ENCODE measurements at regions not wholly inside any gene's neighbourhood (a gene's known extent, or its start where the extent isn't known, plus 50 kb on each side); places are given as distances from the start of the nearest gene placed in this dataset.
"Not testable (repeated sequence)": the region's sequence is repeated elsewhere in the genome, so short reads cannot be mapped to it uniquely, and the experiment has no call there.

DNA sequence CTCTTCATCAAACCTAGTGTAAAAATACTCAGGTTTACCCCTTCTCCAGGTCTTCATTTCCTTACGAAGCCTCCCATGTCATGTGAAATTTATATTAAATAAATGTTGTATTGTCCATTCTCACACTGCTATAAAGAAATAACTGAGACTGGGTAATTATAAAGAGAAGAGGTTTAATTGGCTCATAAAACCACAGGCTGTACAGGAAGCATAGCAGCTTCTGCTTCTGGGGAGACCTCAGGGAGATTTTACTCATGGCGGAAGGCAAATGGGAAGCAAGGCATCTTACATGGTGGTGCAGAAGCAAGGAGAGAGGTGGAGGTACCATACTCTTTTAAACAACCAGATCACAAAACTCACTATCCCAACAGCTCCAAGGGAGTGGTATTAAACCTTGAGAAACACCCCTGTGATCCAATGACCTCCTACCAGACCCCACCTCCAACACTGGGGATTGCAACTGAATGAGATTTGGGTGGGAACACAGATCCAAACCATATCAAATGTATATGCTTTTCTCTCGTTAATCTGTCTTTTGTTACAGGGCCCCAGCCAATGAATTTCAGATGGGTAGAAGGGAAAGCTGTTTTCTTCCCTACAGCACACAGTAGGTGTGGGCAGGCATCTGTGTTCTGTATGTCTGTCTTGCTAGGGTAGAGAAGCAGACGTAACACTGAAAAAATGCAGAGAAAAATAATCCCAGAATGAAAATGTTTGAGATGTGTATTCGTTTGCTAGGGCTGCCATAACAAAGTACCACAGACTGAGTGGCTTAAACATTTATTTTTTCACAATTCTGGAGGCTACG, 88.0 kb upstream of the BTN3A2 start:
- no peak overlapping the region for H3K27ac ChIP-seq
- H3K9me3 ChIP-seq (replicated peaks) = no peaks in the 10 kb centered on the region
- H3K36me3 ChIP-seq = no peaks in the 10 kb centered on the region
- DNase-seq = no peak
- no peaks in the 10 kb centered on the region for H3K27me3 ChIP-seq
- H3K4me3 ChIP-seq = no peak overlapping the region
- no peaks in the 10 kb centered on the region for H3K4me1 ChIP-seq

DNA sequence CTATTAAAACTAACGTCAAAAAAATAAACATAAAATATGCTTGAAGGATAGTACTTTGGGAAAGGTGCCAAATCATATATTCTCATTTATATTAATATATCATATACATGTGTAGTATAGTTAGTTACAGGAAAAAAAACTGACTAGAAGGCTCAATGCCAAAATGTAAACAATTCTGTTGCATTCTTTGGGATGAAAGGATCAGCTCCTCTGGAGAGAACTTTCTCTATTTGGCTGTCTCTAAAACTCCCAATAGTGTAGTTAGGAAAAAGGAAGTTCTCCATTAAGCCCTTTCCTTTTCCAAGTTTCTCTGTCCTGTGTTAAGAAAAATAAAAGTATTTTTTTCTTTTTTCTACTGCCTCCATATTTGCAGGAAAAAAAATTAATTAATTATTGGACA, 86.5 kb upstream of the BTN3A2 start:
- Histone ChIP-seq H3K27ac (no peak overlapping the region), H3K4me3 (no peak overlapping the region), H3K27me3 (no peaks in the 10 kb centered on the region), H3K9me3 (replicated peaks) (no peaks in the 10 kb centered on the region), H3K36me3 (no peaks in the 10 kb centered on the region), H3K4me1 (no peaks in the 10 kb centered on the region)
- no peak for DNase-seq

DNA sequence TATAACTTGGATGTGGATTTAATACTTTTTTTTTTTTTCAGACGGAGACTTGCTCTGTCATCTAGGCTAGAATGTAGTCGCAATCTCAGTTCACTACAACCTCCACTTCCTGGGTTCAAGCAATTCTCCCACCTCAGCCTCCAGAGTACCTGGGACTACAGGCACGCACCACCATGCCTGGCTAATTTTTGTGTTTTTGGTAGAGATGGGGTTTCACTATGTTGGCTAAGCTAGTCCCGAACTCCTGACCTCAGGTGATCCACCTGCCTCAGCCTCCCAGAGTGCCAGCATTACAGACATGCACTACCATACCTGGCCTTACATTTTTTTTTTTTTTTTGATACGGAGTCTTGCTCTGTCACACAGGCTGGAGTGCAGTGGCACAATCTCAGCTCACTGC, 85.6 kb upstream of the BTN3A2 start:
- H3K9me3 ChIP-seq (replicated peaks); H3K4me3 ChIP-seq; H3K36me3 ChIP-seq; H3K27me3 ChIP-seq; H3K4me1 ChIP-seq; DNase-seq; H3K27ac ChIP-seq: not testable (repeated sequence)

DNA sequence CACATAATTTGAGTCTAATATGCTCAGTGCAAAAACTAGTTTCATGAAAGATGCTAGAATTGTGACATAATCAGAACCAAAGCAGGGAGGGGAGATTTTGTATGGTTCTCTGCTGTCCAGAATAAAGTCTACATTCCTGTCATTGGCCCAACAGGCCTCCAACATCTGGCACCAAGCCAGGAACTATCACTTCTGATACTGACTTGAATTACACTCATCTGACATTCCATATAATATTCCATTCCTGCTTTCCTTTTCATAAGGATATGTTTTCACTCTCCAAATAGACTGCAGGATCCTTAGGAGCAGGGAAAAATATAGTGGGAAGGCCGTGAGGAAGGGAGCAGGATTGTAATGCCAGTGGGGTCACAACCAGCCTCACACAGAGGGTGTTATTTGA, 84.6 kb upstream of the BTN3A2 start:
- DNase-seq = peak in 1 of 2 experiments; percentile 13
- Histone ChIP-seq H3K27ac (no peak overlapping the region), H3K27me3 (no peaks in the 10 kb centered on the region), H3K36me3 (no peaks in the 10 kb centered on the region), H3K9me3 (replicated peaks) (no peaks in the 10 kb centered on the region), H3K4me1 (no peaks in the 10 kb centered on the region), H3K4me3 (no peak overlapping the region)

DNA sequence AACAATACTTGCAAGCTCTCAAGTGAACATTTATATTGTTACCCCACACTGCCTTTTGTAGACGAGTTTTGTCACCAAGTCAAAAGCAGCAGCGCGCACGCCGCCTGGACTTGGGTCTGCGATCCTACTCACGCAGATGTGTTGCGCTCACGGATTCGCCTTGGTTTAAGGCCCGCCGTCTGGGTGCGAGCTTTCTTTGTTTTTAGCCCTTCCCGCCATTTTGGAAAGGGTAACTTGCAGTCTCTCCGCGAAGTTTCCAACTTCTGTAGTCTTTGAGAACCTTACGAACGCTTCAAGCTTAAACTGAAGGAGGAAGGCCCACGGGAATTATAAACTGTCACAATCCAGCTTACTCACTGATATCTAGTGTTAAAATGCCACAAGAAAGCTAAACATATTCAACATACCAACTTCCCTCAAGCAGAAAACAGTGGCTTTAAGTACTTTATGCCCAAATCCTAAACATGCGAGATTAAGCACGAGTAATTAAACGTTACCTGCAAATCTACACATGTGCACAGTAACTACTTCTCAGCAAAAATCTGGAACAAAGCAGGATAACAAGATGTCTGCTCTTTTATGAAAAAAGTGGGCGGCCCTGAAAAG, 80.4 kb upstream of the BTN3A2 start:
- peak overlapping the region; percentile 68 for H3K4me3 ChIP-seq
- peak; percentile 33 to 45 for DNase-seq
- no peaks in the 10 kb centered on the region for H3K36me3 ChIP-seq
- H3K4me1 ChIP-seq = no peaks in the 10 kb centered on the region
- no peaks in the 10 kb centered on the region for H3K27me3 ChIP-seq
- H3K27ac ChIP-seq = peak overlapping the region; percentile 89
- H3K9me3 ChIP-seq (replicated peaks) = no peaks in the 10 kb centered on the region; the same call in 1 of the 2 replicates

DNA sequence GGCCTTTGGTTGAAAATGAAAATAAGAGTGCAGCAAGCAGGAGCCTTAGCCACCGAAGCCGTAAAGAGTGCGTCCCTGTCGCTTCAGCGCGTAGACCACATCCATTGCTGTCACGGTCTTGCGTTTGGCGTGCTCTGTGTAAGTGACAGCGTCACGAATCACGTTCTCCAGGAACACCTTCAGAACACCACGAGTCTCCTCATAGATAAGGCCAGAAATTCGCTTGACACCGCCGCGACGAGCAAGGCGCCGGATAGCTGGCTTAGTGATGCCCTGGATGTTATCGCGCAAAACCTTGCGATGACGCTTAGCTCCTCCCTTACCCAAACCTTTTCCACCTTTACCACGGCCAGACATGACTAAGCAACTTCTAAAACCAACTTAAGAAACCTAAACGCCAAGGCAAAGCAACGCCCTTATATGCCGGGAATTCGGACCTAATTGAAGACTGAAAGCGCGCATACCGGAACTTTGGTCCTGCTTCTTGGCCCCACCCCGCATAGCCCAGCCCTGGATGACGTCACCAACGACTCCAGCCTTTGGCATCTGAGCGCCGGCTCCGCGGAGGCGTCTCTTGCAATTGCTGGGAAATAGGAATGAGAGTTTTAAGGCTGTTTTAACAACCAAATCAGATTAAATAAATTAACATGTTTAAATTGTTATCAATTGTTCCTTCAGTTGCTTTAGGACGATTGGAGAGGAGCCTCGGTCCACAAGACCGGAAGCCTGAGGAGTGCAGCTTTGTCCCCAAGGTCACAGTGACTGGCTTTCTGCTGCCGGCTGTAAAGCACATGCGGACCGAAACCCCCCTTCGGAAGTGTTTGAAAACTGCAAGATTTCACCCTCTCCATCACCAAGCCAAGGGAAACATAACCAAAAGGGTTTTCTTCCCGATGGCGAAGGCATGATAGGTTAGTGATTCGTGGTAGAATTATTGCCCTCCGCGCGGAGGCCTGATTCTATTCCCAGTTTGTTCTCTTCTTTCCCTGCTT, 79.6 kb upstream of the BTN3A2 start:
- Histone ChIP-seq H3K4me1 (no peaks in the 10 kb centered on the region), H3K9me3 (replicated peaks) (no peaks in the 10 kb centered on the region; the same call in 1 of the 2 replicates), H3K4me3 (peak overlapping the region; percentile 68), H3K36me3 (no peaks in the 10 kb centered on the region), H3K27me3 (no peaks in the 10 kb centered on the region), H3K27ac (peak overlapping the region; percentile 89)
- DNase-seq = peak; percentile 96 to 98

DNA sequence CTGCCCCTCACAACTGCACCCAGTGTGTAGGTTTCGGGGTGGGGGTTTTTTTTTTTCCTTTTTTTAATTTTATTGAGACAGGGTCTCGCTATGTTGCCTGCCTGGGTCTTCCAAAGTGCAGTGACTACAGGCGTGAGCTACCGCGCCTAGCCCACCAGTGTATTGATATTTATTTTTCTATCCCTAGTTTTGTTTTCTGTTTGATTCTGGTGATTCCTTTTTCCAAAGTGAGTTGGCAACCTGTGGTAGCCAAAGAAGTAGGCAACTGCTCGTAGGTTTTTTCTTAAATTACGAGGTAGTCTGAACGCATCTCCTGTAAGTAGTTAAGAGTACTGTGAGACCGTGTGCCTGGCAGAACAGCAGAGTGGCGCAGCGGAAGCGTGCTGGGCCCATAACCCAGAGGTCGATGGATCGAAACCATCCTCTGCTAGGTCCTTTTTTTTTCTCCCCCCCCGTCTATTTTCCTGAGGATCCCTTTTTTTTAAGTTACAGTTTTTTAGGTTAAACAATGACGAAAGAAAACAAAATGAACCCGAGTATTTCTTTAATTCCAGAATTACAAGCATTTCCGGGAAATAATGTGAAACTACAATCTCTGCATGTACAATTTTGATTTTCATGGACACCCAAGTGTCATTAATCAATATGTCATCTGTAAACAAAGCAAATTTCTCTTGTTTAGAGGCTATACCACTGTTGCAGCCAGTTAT, 78.7 kb upstream of the BTN3A2 start:
- DNase-seq = peak; percentile 17 to 74
- no peaks in the 10 kb centered on the region for H3K4me1 ChIP-seq
- peak overlapping the region; percentile 89 for H3K27ac ChIP-seq
- no peaks in the 10 kb centered on the region for H3K36me3 ChIP-seq
- no peaks in the 10 kb centered on the region; the same call in 1 of the 2 replicates for H3K9me3 ChIP-seq (replicated peaks)
- no peaks in the 10 kb centered on the region for H3K27me3 ChIP-seq
- peak overlapping the region; percentile 68 for H3K4me3 ChIP-seq

DNA sequence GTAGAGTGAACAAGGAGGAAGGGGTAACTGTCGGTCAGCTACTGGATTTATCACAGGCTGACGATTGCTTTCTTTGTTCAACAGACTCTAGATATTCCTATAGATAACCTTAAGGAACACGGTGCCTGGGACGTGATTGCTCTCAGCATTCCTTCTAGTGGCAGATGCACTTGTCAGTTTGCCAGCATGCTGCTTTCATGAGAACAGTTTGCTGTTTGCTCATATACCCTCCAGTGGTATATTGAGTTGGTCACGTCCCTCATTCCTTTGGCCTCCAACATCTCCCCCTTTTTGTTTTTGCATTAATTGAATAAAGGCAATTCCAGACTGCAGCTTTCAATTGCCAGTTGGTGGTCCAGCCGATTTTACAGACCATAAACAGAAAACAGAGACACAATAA, 76.8 kb upstream of the BTN3A2 start:
- DNase-seq = no peak
- no peaks in the 10 kb centered on the region for H3K36me3 ChIP-seq
- H3K27me3 ChIP-seq = no peaks in the 10 kb centered on the region
- no peaks in the 10 kb centered on the region for H3K4me1 ChIP-seq
- no peak overlapping the region for H3K27ac ChIP-seq
- H3K4me3 ChIP-seq = no peak overlapping the region
- H3K9me3 ChIP-seq (replicated peaks) = no peaks in the 10 kb centered on the region; the same call in 1 of the 2 replicates

DNA sequence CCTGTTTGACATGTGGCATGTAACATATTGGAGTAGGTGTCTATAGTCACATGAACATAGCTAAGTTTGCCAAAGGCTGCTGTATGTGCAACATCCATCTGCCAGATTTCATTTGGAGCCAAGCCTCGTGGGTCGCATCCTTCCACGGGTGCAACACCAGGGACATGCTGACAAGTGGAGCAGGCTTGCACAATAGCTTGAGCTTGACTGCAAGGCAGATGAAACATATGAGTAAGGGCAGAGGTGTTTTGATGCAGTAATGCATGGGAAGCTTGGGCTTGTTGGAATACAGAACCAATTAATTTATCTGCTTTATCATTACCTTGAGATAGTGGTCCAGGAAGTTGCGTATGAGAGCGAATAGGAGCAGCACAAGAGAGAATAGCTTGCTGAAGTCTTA, 74.1 kb upstream of the BTN3A2 start:
- H3K4me3 ChIP-seq = no peak overlapping the region
- H3K36me3 ChIP-seq = no peaks in the 10 kb centered on the region
- H3K9me3 ChIP-seq (replicated peaks) = no peaks in the 10 kb centered on the region; the same call in 1 of the 2 replicates
- no peak for DNase-seq
- H3K4me1 ChIP-seq = no peaks in the 10 kb centered on the region; the same call in 1 of the 2 replicates
- no peak overlapping the region for H3K27ac ChIP-seq
- H3K27me3 ChIP-seq = no peaks in the 10 kb centered on the region

DNA sequence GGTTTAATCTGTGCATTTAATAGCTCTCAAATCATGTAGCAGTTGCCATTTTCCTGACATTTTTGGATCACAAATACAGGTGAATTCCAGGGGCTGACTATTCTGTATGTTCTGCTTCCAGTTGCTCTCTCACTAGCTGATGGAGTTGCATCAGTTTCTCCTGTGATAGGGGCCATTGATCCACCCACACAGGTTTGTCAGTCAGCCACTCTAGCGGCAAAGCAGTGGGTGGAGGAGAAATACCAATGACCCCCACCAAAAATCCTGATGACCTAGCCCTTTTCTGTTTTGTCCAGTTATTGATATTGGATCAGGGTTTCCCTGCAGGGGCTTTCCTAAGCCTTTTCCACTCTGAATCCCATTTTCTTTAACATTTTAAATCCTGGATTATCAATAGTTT, 72.3 kb upstream of the BTN3A2 start:
- no peak overlapping the region for H3K27ac ChIP-seq
- no peak for DNase-seq
- peaks cover 8% of the 10 kb centered on the region for H3K4me1 ChIP-seq
- H3K36me3 ChIP-seq = no peaks in the 10 kb centered on the region
- no peaks in the 10 kb centered on the region for H3K27me3 ChIP-seq
- H3K4me3 ChIP-seq = no peak overlapping the region
- H3K9me3 ChIP-seq (replicated peaks) = no peaks in the 10 kb centered on the region

DNA sequence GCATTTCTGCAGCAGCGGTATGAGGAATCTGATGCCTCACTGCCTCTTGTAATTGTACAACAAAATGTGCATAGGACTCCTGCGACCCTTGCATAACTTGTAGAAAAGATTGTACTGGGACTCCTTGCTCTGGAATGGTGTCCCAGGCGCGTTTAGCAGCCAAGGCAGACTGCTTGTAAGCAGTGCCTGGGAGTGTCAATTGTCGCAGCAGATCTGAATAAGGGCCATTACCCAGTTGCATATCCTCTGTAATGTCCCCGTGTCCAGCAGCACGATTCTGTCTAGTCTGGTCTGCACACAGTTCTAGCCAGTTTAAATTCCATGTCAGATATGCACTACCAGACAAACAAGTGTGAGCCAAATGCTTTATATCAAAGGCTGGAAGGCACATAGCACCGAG, 70.7 kb upstream of the BTN3A2 start:
- H3K36me3 ChIP-seq = no peaks in the 10 kb centered on the region
- H3K27me3 ChIP-seq = no peaks in the 10 kb centered on the region
- H3K27ac ChIP-seq = no peak overlapping the region
- H3K9me3 ChIP-seq (replicated peaks) = no peaks in the 10 kb centered on the region
- no peak for DNase-seq
- H3K4me3 ChIP-seq = no peak overlapping the region
- peaks cover 8% of the 10 kb centered on the region for H3K4me1 ChIP-seq

DNA sequence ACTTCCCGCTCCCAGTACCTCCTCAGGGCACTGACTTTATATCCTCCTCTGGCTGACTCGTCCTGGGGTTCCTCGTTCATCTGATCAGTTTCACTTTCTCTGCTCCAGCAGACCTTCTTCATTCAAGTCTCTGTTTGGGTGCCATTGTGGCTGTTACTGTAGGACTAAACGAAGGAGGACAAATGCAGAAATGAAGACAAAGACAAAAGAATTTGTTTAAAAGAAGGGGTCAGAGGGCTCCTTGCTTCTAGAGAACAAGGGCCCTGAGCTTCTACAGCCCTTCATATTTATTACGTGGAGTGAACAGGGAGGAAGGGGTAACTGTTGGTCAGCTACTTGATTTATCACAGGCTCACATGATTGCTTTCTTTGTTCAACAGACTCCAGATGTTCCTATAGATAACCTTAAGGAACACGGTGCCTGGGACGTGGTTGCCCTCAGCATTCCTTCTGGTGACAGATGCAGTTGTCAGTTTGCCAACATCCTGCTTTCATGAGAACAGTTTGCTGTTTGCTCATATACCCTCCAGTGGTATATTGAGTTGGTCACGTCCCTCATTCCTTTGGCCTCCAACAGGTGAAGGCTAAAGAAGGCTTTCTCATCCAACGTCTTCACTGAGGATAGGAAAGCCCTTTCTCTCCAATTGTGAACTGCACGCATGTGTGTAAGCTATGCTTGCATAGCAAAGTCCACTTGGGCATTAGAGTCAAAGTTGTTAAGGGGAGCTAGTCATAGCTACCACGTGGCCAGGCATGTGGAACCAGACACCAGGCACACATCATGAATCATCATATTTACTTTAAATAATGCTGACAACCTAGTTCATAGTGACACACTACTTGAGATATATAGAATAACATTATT, 69.1 kb upstream of the BTN3A2 start:
- Histone ChIP-seq H3K27ac (peak overlapping the region; percentile 20), H3K4me3 (peak overlapping the region; percentile 19), H3K4me1 (peaks cover 8% of the 10 kb centered on the region), H3K9me3 (replicated peaks) (no peaks in the 10 kb centered on the region), H3K36me3 (no peaks in the 10 kb centered on the region), H3K27me3 (no peaks in the 10 kb centered on the region)
- peak; percentile 36 to 53 for DNase-seq

DNA sequence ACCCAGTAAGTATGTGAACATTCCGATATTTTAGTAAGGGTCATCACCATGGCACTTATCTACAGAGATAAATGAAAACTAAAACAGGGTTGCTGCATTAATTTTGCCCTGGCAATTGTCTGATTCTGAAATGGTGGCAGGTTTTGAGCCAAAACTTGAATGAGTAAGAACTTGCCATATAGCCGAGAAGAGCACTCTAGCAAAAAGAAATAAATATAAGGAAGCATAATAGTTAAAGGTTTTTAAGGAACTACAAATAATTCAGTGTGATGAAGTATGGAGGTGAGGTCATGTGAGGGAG, 68.5 kb upstream of the BTN3A2 start:
- no peaks in the 10 kb centered on the region for H3K27me3 ChIP-seq
- no peaks in the 10 kb centered on the region for H3K9me3 ChIP-seq (replicated peaks)
- H3K27ac ChIP-seq = peak overlapping the region; percentile 20; the same call in 1 of the 2 replicates
- no peak overlapping the region for H3K4me3 ChIP-seq
- H3K36me3 ChIP-seq = no peaks in the 10 kb centered on the region
- DNase-seq = no peak
- H3K4me1 ChIP-seq = peaks cover 8% of the 10 kb centered on the region
